Bronchial epithelial cell (primary cell): ENCODE measurements at regions not wholly inside any gene's neighbourhood (a gene's known extent, or its start where the extent isn't known, plus 50 kb on each side); places are given as distances from the start of the nearest gene placed in this dataset.
A peak's percentile ranks its signal among the peaks of the same experiment; 100 is the strongest.

ENCODE experiments used
- DNase-seq: peaks from one replicate; pipeline ENCODE4 v3.0.0-alpha.2; 2010; ENCODE audit warnings: low read depth
- FAIRE-seq: peaks from 2 replicates; lab custom pipeline; 2011; peaks lifted over from hg19 to GRCh38; lab: Jason Lieb, UNC
- H3K27me3 ChIP-seq: 2 replicates; pipeline ENCODE4 v1.5.1; 2011; ENCODE audit warnings: low read length; ENCODE audit not compliant: control insufficient read depth, insufficient read depth
- H3K36me3 ChIP-seq: 2 replicates; pipeline ENCODE4 v1.5.1; 2011; ENCODE audit warnings: low read length; ENCODE audit not compliant: control insufficient read depth, insufficient read depth
- H3K4me3 ChIP-seq: 2 replicates; pipeline ENCODE4 v1.5.1; 2011; ENCODE audit warnings: mild to moderate bottlenecking, low read depth, low read length, control low read depth
- TF ChIP-seq, protein P1 (sequence below): IDR thresholded peaks from 2 replicates; pipeline ENCODE4 v1.5.1; 2011; ENCODE audit warnings: mild to moderate bottlenecking, moderate library complexity, low read length, control low read depth, inconsistent platforms; ENCODE audit not compliant: insufficient read depth, severe bottlenecking

DNA sequence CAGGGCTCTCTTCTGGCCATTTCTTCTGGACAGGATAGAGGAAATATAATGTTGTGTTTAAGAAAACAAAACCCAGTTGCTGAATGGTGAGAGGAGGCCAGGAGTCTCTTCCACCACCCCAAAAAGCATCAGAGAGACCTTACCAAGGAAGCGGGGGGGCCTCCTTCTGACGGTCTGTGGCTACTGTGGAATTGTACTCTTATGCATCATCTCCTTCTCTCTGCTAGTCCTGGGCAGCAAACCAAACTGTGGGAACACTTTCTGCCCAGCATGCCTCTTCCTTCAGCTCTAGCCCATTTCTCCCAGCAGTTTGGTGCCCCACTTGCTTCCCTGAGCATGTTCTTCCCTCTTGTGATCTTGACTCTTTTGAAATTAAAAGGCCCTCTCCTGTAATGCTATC lies 157.7 kb downstream of the HHIPL2 start:
- FAIRE-seq = no peak
- Histone ChIP-seq H3K36me3 (no peaks in the 10 kb centered on the region), H3K27me3 (no peaks in the 10 kb centered on the region), H3K4me3 (no peak overlapping the region)
- DNase-seq = no peak
- TF ChIP-seq, protein P1, sequence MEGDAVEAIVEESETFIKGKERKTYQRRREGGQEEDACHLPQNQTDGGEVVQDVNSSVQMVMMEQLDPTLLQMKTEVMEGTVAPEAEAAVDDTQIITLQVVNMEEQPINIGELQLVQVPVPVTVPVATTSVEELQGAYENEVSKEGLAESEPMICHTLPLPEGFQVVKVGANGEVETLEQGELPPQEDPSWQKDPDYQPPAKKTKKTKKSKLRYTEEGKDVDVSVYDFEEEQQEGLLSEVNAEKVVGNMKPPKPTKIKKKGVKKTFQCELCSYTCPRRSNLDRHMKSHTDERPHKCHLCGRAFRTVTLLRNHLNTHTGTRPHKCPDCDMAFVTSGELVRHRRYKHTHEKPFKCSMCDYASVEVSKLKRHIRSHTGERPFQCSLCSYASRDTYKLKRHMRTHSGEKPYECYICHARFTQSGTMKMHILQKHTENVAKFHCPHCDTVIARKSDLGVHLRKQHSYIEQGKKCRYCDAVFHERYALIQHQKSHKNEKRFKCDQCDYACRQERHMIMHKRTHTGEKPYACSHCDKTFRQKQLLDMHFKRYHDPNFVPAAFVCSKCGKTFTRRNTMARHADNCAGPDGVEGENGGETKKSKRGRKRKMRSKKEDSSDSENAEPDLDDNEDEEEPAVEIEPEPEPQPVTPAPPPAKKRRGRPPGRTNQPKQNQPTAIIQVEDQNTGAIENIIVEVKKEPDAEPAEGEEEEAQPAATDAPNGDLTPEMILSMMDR = no peak

DNA sequence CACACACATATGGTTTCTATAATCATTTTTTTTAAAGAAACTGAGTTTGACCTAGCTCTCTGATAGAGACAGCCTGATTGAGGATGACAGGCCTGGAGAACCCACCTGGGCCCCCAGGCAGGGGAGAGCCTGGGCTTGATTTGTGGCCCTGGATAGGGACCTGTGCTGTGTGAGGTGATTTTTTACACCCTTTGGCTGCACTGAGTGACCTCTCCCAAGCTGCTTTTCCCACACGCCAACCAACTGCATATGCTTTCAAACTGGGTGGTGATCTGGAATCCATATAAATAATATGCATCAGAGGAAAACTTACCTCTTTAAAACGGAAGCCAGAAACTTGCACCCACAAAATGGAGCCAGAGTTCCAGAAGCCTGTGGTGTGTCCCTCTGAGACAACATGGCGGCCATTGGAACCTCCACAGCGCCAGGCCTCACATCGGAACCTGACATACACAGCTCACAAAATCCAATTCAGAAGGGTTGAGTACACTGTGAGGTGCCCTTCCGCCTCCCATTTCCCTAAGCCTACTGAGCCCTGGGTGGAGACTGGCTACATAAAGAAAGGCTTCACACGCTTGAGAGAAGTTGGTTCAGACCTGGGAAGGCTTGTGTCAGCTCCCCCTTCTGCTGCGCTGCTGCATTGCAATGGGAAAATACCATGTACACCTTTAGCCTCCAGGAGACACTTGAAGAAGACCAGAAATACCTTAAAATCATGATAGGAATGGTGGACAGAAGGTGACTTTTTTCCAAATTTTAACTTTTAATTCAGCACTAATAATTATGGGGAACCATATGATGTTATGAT lies 160.7 kb downstream of the HHIPL2 start:
- Histone ChIP-seq H3K27me3 (no peaks in the 10 kb centered on the region), H3K36me3 (no peaks in the 10 kb centered on the region), H3K4me3 (no peak overlapping the region)
- peak; percentile 10 for DNase-seq
- FAIRE-seq = no peak
- TF ChIP-seq, protein P1 = no peak

DNA sequence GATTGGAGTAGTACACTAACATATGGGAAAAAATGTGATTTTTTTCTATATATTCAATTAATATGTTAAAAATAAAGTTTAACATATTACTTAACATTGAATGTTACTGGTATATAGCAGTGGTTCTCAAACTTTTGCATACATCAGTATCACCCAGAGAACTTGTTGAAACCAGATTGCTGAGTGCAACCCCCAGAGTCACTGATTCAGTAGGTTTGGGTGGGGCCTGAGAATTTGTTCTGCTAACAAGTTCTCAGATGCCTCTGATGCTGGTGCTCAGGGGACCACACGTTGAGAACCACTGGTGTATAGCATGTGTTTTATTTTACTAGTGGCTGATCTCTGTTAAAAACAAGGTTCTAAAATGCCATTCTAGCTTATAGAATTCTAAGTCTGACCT lies 161.9 kb downstream of the HHIPL2 start:
- no peak for DNase-seq
- FAIRE-seq = no peak
- H3K4me3 ChIP-seq = no peak overlapping the region
- TF ChIP-seq, protein P1 = no peak
- H3K36me3 ChIP-seq = no peaks in the 10 kb centered on the region
- H3K27me3 ChIP-seq = no peaks in the 10 kb centered on the region

DNA sequence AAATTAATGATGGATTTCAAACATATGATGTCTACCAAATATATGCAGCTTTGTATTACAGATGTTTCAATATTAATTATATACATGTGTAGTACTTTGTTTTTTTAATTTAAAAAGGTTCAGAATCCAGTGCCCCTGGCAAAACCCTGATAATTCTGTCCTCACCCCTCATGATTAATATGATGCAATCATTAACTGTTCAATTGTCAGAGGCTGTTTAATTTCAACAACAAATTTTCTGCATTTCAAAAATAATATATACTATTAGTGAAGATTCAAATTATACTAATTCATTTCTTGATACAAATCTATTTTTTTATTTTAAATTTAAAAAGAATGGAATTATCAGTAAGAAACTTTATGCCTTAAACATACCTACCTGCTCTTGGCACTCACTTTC lies 162.6 kb downstream of the HHIPL2 start:
- no peak overlapping the region for H3K4me3 ChIP-seq
- TF ChIP-seq, protein P1 = no peak
- no peaks in the 10 kb centered on the region for H3K36me3 ChIP-seq
- FAIRE-seq = no peak
- H3K27me3 ChIP-seq = no peaks in the 10 kb centered on the region
- DNase-seq = no peak

DNA sequence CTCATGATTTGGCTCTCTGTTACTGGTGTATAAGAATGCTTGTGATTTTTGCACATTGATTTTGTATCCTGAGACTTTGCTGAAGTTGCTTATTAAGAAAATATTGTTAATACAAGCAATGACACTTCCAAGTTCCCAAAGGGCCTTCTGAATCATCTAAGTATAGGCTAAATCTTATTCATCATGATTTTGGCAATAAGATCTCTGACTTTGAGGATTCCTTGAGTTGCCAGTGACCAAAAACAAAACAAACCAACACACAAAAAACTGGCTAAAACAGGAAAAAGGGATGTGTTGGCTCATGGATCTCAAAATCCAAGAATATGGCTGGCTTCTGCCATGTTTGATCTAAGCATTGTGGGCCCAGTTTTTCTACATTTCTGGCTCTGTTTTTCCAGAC lies 163.4 kb downstream of the HHIPL2 start:
- Histone ChIP-seq H3K36me3 (no peaks in the 10 kb centered on the region), H3K4me3 (no peak overlapping the region), H3K27me3 (no peaks in the 10 kb centered on the region)
- DNase-seq = no peak
- FAIRE-seq = no peak
- TF ChIP-seq, protein P1 = no peak

DNA sequence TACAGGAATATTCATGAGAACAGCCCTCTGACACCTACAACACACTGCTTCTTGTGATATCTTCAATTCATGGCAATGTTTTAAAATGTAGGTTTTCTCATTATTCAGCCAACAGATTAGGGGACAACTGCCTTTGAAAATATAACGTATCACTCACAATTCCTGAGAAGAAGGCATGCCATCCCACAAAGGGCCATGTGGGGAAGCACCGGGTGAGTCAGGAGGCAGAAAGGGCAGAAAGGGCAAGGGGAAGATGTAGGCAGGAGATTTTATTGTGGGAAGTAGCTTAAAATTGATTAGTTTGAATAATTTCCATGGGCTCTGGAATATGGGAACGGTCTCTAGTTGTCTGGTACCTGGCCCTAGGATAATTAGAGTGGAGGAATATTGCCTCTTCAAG lies 165.7 kb downstream of the HHIPL2 start:
- FAIRE-seq (no peak), DNase-seq (no peak)
- Histone ChIP-seq H3K27me3 (no peaks in the 10 kb centered on the region), H3K4me3 (no peak overlapping the region), H3K36me3 (no peaks in the 10 kb centered on the region)
- TF ChIP-seq, protein P1 = no peak
